Chondrocyte (in vitro differentiated cells): ENCODE measurements at regions not wholly inside any gene's neighbourhood (a gene's known extent, or its start where the extent isn't known, plus 50 kb on each side); places are given as distances from the start of the nearest gene placed in this dataset.

Experiments used
- DNase-seq: peaks from one replicate; pipeline ENCODE4 v3.0.0; 2021; ENCODE audit warnings: mixed read lengths, low spot score
- H3K27ac Mint-ChIP-seq: one replicate; pipeline ENCODE4 v1.8.0; 2021; ENCODE audit warnings: mild to moderate bottlenecking, moderate library complexity, mixed read lengths; ENCODE audit not compliant: unreplicated experiment
- H3K27me3 Mint-ChIP-seq: 2 replicates; pipeline ENCODE4 v1.8.0; 2021; ENCODE audit warnings: low read depth, mixed read lengths
- H3K36me3 Mint-ChIP-seq: 2 replicates; pipeline ENCODE4 v1.8.0; 2021; ENCODE audit warnings: low read depth, mixed read lengths
- H3K4me1 Mint-ChIP-seq: 2 replicates; pipeline ENCODE4 v1.8.0; 2021; ENCODE audit warnings: low read depth, mild to moderate bottlenecking, mixed read lengths
- H3K4me3 Mint-ChIP-seq: one replicate; pipeline ENCODE4 v1.8.0; 2021; ENCODE audit warnings: mild to moderate bottlenecking, moderate library complexity, mixed read lengths; ENCODE audit not compliant: unreplicated experiment
- H3K9me3 Mint-ChIP-seq: 2 replicates; pipeline ENCODE4 v1.8.0; 2021; ENCODE audit warnings: low read depth, mixed read lengths
- TF ChIP-seq, protein P1 (sequence below): fragments of 200-600 bp; sonication (generic); IDR thresholded peaks from 2 replicates; pipeline ENCODE4 v1.5.0; 2021; ENCODE audit warnings: antibody characterized with exemption, mild to moderate bottlenecking, moderate library complexity

DNA sequence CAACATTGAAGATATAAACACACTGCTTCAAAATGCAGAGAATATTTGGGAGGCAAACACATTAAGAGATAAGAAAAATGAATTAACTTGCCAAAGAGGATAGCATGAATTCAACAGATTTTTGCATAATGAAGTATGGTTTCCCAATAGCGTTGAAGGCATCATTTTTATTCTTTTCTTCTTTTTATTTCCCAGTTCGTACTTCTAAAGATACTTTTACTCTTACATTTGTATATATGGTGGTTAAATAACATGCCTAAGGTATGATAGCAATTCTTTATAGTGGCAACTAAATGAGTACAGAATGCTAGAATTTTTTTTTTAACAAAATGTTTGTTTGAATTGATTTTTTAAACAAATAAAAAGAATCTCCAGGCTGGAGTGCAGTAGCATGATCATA, 473.4 kb upstream of the MARCKS start:
- H3K4me3 Mint-ChIP-seq, result no peak overlapping the region
- H3K9me3 Mint-ChIP-seq, result no peaks in the 10 kb centered on the region
- H3K4me1 Mint-ChIP-seq, result peaks cover 24% of the 10 kb centered on the region
- no peaks in the 10 kb centered on the region for H3K27me3 Mint-ChIP-seq
- DNase-seq, result no peak
- TF ChIP-seq, protein P1, sequence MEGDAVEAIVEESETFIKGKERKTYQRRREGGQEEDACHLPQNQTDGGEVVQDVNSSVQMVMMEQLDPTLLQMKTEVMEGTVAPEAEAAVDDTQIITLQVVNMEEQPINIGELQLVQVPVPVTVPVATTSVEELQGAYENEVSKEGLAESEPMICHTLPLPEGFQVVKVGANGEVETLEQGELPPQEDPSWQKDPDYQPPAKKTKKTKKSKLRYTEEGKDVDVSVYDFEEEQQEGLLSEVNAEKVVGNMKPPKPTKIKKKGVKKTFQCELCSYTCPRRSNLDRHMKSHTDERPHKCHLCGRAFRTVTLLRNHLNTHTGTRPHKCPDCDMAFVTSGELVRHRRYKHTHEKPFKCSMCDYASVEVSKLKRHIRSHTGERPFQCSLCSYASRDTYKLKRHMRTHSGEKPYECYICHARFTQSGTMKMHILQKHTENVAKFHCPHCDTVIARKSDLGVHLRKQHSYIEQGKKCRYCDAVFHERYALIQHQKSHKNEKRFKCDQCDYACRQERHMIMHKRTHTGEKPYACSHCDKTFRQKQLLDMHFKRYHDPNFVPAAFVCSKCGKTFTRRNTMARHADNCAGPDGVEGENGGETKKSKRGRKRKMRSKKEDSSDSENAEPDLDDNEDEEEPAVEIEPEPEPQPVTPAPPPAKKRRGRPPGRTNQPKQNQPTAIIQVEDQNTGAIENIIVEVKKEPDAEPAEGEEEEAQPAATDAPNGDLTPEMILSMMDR, result no peak
- H3K27ac Mint-ChIP-seq, result no peak overlapping the region
- no peaks in the 10 kb centered on the region for H3K36me3 Mint-ChIP-seq

DNA sequence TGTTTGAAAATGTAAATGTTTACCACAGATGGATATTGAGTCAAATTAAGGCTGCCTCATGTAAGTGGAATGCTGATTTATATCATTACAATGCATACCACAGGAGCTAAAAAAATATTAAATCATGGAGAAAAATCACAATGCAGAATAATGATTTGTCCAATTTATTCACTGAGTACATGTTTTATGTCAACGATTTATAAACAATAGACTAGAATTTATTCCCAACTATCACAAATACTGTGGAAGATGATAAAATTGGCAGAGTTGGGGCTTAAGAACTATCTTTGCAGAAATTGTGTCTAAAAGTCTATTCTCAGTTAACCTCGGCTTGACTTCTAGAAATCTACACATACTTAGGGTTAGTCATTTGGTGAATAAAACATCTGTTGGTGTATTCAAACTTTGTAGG, 472.1 kb upstream of the MARCKS start:
- Mint-ChIP-seq H3K27me3 (no peaks in the 10 kb centered on the region), H3K4me1 (peaks cover 23% of the 10 kb centered on the region), H3K27ac (no peak overlapping the region), H3K4me3 (no peak overlapping the region), H3K9me3 (no peaks in the 10 kb centered on the region), H3K36me3 (no peaks in the 10 kb centered on the region)
- TF ChIP-seq, protein P1, result no peak
- no peak for DNase-seq

GRCh38 chr6:113388996-113389395, 468.1 kb upstream of the MARCKS start:
- H3K4me1 Mint-ChIP-seq, result peaks cover 17% of the 10 kb centered on the region
- no peak overlapping the region for H3K4me3 Mint-ChIP-seq
- no peaks in the 10 kb centered on the region for H3K36me3 Mint-ChIP-seq
- no peaks in the 10 kb centered on the region for H3K9me3 Mint-ChIP-seq
- H3K27me3 Mint-ChIP-seq, result no peaks in the 10 kb centered on the region
- TF ChIP-seq, protein P1, result no peak
- H3K27ac Mint-ChIP-seq, result no peak overlapping the region
- DNase-seq, result no peak

DNA sequence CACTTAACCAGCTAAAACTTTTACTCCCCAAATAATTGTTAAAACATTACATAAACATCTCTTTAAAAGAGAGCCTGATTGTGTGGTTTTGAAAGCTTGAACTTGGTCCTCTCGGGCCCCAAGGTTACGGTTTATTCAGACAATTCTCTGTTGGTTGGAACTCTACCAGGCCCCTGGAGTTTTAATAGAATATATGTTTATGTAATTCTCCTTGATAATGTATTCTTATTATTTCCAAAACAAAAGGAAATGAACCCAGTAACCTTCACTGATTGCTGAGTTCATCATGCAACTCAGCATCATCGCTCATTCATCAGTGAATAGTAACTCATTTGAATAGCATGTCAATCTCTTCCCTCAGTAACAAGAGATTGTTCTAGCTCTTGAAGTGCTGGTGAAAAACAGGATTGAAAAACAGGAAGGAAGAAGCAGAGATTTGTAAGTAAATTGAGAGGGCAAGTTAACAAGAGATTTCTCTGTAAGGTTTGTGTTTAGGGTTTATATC, 464.5 kb upstream of the MARCKS start:
- H3K4me1 Mint-ChIP-seq, result peaks cover 28% of the 10 kb centered on the region
- no peak overlapping the region for H3K27ac Mint-ChIP-seq
- DNase-seq, result no peak
- H3K9me3 Mint-ChIP-seq, result no peaks in the 10 kb centered on the region
- TF ChIP-seq, protein P1, result no peak
- H3K36me3 Mint-ChIP-seq, result no peaks in the 10 kb centered on the region
- H3K4me3 Mint-ChIP-seq, result no peak overlapping the region
- H3K27me3 Mint-ChIP-seq, result no peaks in the 10 kb centered on the region

- Mint-ChIP-seq H3K4me3 (no peak overlapping the region), H3K9me3 (no peaks in the 10 kb centered on the region), H3K27me3 (no peaks in the 10 kb centered on the region), H3K27ac (no peak overlapping the region), H3K36me3 (no peaks in the 10 kb centered on the region), H3K4me1 (peaks cover 26% of the 10 kb centered on the region)
- TF ChIP-seq, protein P1, result no peak
- no peak for DNase-seq
Observed at GRCh38 chr6:113394216-113394615, 462.9 kb upstream of the MARCKS start.
